GM11168 (cell line): ENCODE measurements at regions not wholly inside any gene's neighbourhood (a gene's known extent, or its start where the extent isn't known, plus 50 kb on each side); places are given as distances from the start of the nearest gene placed in this dataset.

Source experiments
- in situ Hi-C: fragments of 300-500 bp; cut with MboI; formaldehyde crosslinking; loops from one replicate; pipeline ENCODE4 v1.12.0; 2022; ENCODE audit warnings: low sequenced_read_pairs; ENCODE audit not compliant: unreplicated experiment

DNA sequence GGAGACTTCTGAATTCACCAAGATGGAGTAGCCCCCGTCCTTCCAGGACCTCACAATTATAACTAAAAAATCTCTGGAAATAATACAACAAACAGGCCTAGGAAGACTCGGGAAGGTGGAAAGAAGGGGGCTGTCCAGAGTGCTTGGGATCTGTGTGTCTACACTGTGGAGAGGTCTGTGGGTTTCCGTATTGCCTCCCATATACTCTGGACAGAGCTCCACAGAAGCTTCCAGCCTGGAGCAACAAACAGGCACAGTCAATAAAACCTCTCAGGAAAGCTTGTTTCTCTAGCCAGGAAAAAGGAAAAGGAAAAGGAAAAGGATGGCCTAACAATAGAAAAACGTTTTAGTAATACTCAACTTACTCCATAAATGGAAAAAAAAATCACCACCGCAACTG lies 655.9 kb downstream of the DSC3 start:
- in situ Hi-C loops = no loop called here

- in situ Hi-C loops = no loop called here
Observed at GRCh38 chr18:30385684-30386083, 656.9 kb downstream of the DSC3 start.

DNA sequence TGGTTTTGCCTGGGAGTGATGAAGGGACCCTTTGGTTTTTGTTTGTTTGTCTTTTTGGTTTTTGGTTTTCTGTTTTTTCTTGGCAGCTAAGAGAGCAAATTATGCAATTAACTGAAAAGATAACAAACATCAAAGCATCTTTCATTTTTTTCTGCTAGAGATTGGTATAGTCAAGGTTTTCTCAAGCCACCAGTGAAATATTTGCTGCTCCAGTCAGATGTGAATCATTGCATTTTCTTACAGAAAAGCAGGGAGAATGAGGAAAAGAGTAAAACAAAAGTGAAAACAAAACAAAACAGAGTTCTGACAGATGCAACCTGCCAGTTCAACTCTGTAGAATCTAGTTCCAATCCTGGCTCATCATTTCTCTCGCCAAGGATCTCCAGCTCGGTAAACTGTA lies 660.7 kb downstream of the DSC3 start:
- in situ Hi-C loops = no loop called here

- in situ Hi-C loops = no loop called here
Observed at GRCh38 chr18:30378097-30378496, 664.4 kb downstream of the DSC3 start.

DNA sequence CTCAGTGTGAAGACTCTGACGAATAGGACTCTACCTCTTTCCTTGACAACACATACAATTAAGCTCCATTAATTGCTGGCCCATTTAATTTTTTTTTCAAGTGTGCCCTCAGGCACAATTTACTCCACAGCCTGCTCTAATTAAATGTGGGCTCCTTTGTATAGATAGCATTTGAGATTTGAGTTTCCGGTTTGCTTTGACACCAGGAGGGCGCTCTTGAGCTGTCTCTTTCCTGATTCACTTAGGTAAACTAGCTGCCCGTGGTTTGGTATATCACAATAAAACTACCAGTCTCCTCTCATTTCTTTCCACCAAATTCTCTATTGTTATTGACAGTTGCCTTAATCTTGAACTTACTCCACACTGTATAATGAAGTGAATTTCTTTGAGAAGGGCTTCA lies 666.0 kb downstream of the DSC3 start:
- in situ Hi-C loops = no loop called here

- in situ Hi-C loops = no loop called here
Observed at GRCh38 chr18:30361864-30362540, 680.5 kb downstream of the DSC3 start.

GRCh38 chr18:30359521-30359920 lies 683.0 kb downstream of the DSC3 start:
- in situ Hi-C loops = no loop called here

GRCh38 chr18:30358555-30358954 lies 684.0 kb downstream of the DSC3 start:
- in situ Hi-C loops = no loop called here

DNA sequence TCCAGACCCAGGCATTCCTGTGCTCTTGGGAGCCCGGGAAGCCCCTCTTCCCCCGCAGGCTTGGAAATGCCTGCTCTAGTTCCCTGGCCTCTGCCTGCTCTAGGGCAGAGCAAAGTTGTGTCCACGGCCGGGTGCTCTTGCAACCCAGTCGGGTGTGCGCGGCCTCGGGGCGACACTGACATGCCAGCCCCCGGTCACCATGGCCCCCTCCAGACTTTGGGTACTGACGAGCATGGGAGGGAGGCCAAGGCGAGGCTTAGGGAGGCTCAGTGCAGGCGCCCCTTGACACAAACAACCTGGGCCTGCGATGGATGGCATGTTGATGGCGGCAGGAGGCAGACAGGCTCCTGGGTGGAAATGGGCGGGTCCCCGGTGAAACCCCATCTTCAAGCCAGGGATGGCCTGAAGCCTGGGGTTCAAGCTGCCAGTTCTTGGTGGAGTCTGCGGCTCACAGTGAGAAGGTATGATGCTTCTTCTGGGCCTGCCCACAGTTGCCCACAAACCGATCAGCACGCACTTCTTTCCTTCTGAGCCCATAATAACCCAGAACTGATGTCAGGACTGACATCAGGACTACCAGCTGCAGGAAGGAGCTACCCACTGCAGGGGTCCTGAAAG lies 689.9 kb downstream of the DSC3 start:
- in situ Hi-C loops = no loop called here

DNA sequence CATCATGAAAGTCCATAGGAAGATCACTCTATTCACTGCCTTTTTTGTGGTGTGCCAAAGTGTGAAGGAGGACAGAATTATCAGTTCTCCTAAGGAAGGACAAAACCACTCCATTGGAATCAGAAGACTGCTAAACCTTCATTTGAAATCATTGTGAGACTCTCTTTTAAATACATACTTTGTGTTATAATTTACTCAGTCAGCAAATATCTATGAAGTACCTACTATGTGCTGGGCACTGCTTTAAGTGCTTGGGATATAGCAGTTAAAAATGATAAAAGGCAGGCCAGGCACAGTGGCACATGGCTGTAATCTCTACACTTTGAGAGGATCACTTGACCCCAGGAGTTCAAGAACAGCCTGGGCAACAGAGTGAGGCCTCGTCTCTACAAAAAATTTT lies 692.3 kb downstream of the DSC3 start:
- in situ Hi-C loops = no loop called here

GRCh38 chr18:30343090-30343489 lies 699.5 kb downstream of the DSC3 start:
- in situ Hi-C loops = no loop called here

- in situ Hi-C loops = no loop called here
Observed at GRCh38 chr18:30342675-30343074, 699.9 kb downstream of the DSC3 start.

- in situ Hi-C loops = no loop called here
Observed at GRCh38 chr18:30334781-30335180, 707.8 kb downstream of the DSC3 start.

- in situ Hi-C loops = no loop called here
Observed at GRCh38 chr18:30333310-30333709, 709.2 kb downstream of the DSC3 start.

DNA sequence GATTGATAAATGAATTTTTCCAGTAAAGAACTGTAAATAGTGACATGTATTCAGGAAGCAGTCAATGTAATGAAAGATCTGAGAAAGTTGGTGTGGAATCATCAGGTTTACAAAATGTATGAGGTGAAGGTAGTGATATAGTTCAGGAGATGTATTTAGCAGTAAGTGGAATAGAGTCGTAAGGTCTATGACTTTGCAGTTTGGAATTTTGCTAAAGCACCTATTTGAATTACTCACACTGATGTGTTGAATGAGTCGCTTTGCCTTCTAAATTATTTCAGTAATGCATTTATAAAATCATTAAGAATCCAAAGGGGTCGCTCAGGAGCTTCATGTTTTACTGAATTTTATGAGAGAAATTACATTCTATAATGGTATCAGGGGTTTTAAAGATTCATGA lies 713.7 kb downstream of the DSC3 start:
- in situ Hi-C loops = no loop called here

GRCh38 chr18:30302181-30302580 lies 740.4 kb downstream of the DSC3 start:
- in situ Hi-C loops = no loop called here

GRCh38 chr18:30298769-30299168 lies 743.8 kb downstream of the DSC3 start:
- in situ Hi-C loops = loop anchor here (25.0 kb wide), 1 partner anchor 436 kb away; no protein-coding TSS in a partner anchor

- in situ Hi-C loops = loop anchor here (25.0 kb wide), 1 partner anchor 427 kb away; no protein-coding TSS in a partner anchor
Observed at GRCh38 chr18:30288662-30289414, 753.7 kb downstream of the DSC3 start.

GRCh38 chr18:30280861-30281470 lies 761.6 kb downstream of the DSC3 start:
- in situ Hi-C loops = loop anchor here (25.0 kb wide), 1 partner anchor 419 kb away; no protein-coding TSS in a partner anchor

DNA sequence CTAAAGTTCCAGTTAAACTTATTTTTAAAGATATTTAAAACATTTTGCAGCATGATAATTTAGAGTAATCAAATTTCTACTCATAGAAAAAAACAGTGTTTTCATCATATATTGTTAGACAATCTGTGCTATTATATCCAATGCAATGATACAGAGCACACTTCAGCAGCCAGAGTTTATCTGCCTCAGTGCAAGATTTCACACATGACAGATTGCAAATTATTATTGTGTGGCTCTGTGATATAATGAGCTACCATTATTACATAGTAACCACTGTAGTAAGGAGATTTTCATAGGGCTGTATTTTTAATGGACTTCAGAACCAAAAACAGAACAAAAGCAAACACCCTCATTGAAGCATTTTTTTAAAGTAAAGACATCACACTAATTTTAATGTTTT lies 762.4 kb downstream of the DSC3 start:
- in situ Hi-C loops = loop anchor here (25.0 kb wide), 1 partner anchor 418 kb away; no protein-coding TSS in a partner anchor

DNA sequence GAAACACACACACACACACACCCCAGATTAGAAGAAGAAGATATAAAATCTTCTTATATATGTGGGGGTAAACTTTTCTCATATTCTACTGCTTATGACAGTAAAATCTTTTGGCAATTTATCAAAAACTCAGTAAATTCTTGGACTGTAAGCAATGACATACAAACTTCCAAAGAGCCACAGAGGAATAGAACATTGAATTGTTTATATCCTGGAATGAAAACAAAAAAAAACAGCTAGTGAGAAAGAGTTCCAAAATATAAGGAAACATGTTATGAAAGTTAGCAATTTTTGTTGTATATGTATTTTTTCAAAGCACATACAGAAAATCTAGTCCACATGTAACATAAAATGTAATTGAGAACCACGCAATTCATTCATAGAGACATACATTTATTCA lies 764.9 kb downstream of the DSC3 start:
- in situ Hi-C loops = loop anchor here (25.0 kb wide), 1 partner anchor 415 kb away; no protein-coding TSS in a partner anchor
